A549 (cell line): ENCODE measurements at regions not wholly inside any gene's neighbourhood (a gene's known extent, or its start where the extent isn't known, plus 50 kb on each side); places are given as distances from the start of the nearest gene placed in this dataset.

Source experiments
- EP300 ChIP-seq, 2 experiments: fragments of >200 bp; sonication (Bioruptor Twin); formaldehyde crosslinking; IDR thresholded peaks; 2 replicates in 1 of 2; 3 replicates in 1 of 2; pipeline ENCODE4 v1.6.1; 2016 to 2017
- MYC ChIP-seq: IDR thresholded peaks from 2 replicates; pipeline ENCODE4 v1.6.1; 2012; ENCODE audit warnings: mild to moderate bottlenecking, inconsistent platforms, low read length, improper control_type of control experiment, borderline replicate concordance
- TP53 ChIP-seq: fragments of 250-450 bp; sonication (Bioruptor Pico); IDR thresholded peaks from 2 replicates; pipeline ENCODE4 v1.5.0; 2021; ENCODE audit warnings: mild to moderate bottlenecking, moderate library complexity
- TF ChIP-seq, protein P1 (sequence below): fragments of >200 bp; sonication (Bioruptor Twin); formaldehyde crosslinking; IDR thresholded peaks from 3 replicates; pipeline ENCODE4 v1.5.1; 2016

DNA sequence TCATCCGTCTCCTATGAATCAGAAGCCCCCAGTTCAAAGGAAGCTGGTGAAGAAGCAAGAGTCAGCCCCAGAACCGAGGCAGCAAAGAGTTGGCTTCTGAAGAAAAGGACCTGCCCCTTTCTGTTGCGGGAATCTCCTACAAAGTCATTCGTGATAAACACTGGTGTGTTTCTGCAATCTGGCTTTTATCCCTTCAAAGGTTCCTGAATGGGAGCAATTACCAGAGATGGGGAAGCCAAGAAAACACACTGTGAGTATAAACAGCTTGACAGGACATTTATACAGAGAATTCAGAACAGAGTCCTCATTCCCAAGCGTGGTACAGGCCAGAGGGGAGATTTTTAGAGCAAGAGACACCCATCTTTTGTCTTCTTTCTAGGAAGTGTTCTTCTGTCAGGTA, 226.8 kb upstream of the LNX1 start:
- TF ChIP-seq, protein P1, sequence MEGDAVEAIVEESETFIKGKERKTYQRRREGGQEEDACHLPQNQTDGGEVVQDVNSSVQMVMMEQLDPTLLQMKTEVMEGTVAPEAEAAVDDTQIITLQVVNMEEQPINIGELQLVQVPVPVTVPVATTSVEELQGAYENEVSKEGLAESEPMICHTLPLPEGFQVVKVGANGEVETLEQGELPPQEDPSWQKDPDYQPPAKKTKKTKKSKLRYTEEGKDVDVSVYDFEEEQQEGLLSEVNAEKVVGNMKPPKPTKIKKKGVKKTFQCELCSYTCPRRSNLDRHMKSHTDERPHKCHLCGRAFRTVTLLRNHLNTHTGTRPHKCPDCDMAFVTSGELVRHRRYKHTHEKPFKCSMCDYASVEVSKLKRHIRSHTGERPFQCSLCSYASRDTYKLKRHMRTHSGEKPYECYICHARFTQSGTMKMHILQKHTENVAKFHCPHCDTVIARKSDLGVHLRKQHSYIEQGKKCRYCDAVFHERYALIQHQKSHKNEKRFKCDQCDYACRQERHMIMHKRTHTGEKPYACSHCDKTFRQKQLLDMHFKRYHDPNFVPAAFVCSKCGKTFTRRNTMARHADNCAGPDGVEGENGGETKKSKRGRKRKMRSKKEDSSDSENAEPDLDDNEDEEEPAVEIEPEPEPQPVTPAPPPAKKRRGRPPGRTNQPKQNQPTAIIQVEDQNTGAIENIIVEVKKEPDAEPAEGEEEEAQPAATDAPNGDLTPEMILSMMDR = no peak
- TF ChIP-seq MYC (no peak), EP300 (IDR thresholded peaks at IDR 0.05) (no peak), TP53 (CRISPR knock-in tag) (no peak)
